SIG-M5 treated with dmso at 0.1 percent for 504 hours (cell line): ENCODE measurements at regions not wholly inside any gene's neighbourhood (a gene's known extent, or its start where the extent isn't known, plus 50 kb on each side); places are given as distances from the start of the nearest gene placed in this dataset.

Source experiments
- DNase-seq: peaks from one replicate; lab custom pipeline; 2025; ENCODE audit not compliant: unreplicated experiment; lab: John Stamatoyannopoulos, UW

- no peak for DNase-seq
Observed at GRCh38 chr10:2475711-2476217, 591.6 kb upstream of the PFKP start.

- no peak for DNase-seq
Observed at GRCh38 chr10:2471811-2472210, 595.5 kb upstream of the PFKP start.

GRCh38 chr10:2469802-2470201 is 597.5 kb upstream of the PFKP start:
- no peak for DNase-seq

GRCh38 chr10:2464483-2464882 is 602.9 kb upstream of the PFKP start:
- DNase-seq, result no peak

GRCh38 chr10:2463316-2463715 is 604.0 kb upstream of the PFKP start:
- DNase-seq, result no peak

- DNase-seq, result no peak
Observed at GRCh38 chr10:2462581-2462980, 604.8 kb upstream of the PFKP start.

GRCh38 chr10:2460812-2461211 is 606.5 kb upstream of the PFKP start:
- DNase-seq, result no peak

- no peak for DNase-seq
Observed at GRCh38 chr10:2459713-2460112, 607.6 kb upstream of the PFKP start.

GRCh38 chr10:2456834-2457233 is 610.5 kb upstream of the PFKP start:
- no peak for DNase-seq

GRCh38 chr10:2445370-2445769 is 622.0 kb upstream of the PFKP start:
- no peak for DNase-seq

- no peak for DNase-seq
Observed at GRCh38 chr10:2439983-2440382, 627.4 kb upstream of the PFKP start.

GRCh38 chr10:2439000-2439399 is 628.3 kb upstream of the PFKP start:
- no peak for DNase-seq

GRCh38 chr10:2438248-2438939 is 629.0 kb upstream of the PFKP start:
- DNase-seq, result no peak

GRCh38 chr10:2436933-2437332 is 630.4 kb upstream of the PFKP start:
- DNase-seq, result no peak

- no peak for DNase-seq
Observed at GRCh38 chr10:2431961-2432360, 635.4 kb upstream of the PFKP start.

- DNase-seq, result no peak
Observed at GRCh38 chr10:2427412-2427811, 639.9 kb upstream of the PFKP start.

- DNase-seq, result no peak
Observed at GRCh38 chr10:2425320-2425719, 642.0 kb upstream of the PFKP start.

GRCh38 chr10:2414562-2414961 is 652.8 kb upstream of the PFKP start:
- no peak for DNase-seq

- DNase-seq, result no peak
Observed at GRCh38 chr10:2414039-2414438, 653.3 kb upstream of the PFKP start.

- DNase-seq, result no peak
Observed at GRCh38 chr10:2410049-2410448, 657.3 kb upstream of the PFKP start.

- DNase-seq, result no peak
Observed at GRCh38 chr10:2401459-2401858, 664.1 kb upstream of the ADARB2 start.

- DNase-seq, result no peak
Observed at GRCh38 chr10:2399482-2399881, 662.2 kb upstream of the ADARB2 start.

GRCh38 chr10:2392145-2392812 is 655.0 kb upstream of the ADARB2 start:
- DNase-seq, result no peak
